GM23338 (cell line): ENCODE measurements at regions not wholly inside any gene's neighbourhood (a gene's known extent, or its start where the extent isn't known, plus 50 kb on each side); places are given as distances from the start of the nearest gene placed in this dataset.
A peak's percentile ranks its signal among the peaks of the same experiment; 100 is the strongest.

Source experiments
- ATAC-seq: fragments of 200-7000 bp; cut with Tn5 transposase; 3 replicates; pipeline ENCODE4 v1.9.1; 2020
- DNase-seq: peaks from one replicate; pipeline ENCODE4 v3.0.0-alpha.2; 2015; ENCODE audit warnings: low spot score
- H2AFZ ChIP-seq: fragments of 200-600 bp; sonication (generic); 2 replicates; pipeline ENCODE4 v1.8.0; 2016; ENCODE audit warnings: antibody characterized with exemption, mild to moderate bottlenecking, moderate library complexity
- H3F3A ChIP-seq: fragments of 200-600 bp; sonication (generic); replicated peaks from 2 replicates; pipeline ENCODE4 v1.8.0; 2017; ENCODE audit warnings: antibody characterized with exemption, mixed run types, low read depth
- H3K27ac ChIP-seq: fragments of 200-600 bp; sonication (generic); 2 replicates; pipeline ENCODE4 v1.6.1; 2016; ENCODE audit warnings: low read depth
- H3K27me3 ChIP-seq: fragments of 200-600 bp; sonication (generic); 2 replicates; pipeline ENCODE4 v1.8.0; 2016; ENCODE audit warnings: mild to moderate bottlenecking, mixed run types, moderate library complexity; ENCODE audit not compliant: insufficient read depth
- H3K36me3 ChIP-seq: fragments of 200-600 bp; sonication (generic); 2 replicates; pipeline ENCODE4 v1.8.0; 2016; ENCODE audit warnings: mild to moderate bottlenecking; ENCODE audit not compliant: insufficient read depth
- H3K4me1 ChIP-seq: fragments of 200-600 bp; sonication (generic); 2 replicates; pipeline ENCODE4 v1.8.0; 2016; ENCODE audit warnings: mild to moderate bottlenecking, moderate library complexity; ENCODE audit not compliant: insufficient read depth
- H3K4me2 ChIP-seq: fragments of 200-600 bp; sonication (generic); 2 replicates; pipeline ENCODE4 v1.7.1; 2017; ENCODE audit warnings: mixed run types
- H3K4me3 ChIP-seq: fragments of 200-600 bp; sonication (generic); 2 replicates; pipeline ENCODE4 v1.6.1; 2016; ENCODE audit warnings: mixed run types
- H3K79me2 ChIP-seq: fragments of 200-600 bp; sonication (generic); replicated peaks from 2 replicates; pipeline ENCODE4 v1.8.0; 2017; ENCODE audit warnings: mild to moderate bottlenecking; ENCODE audit not compliant: insufficient read depth
- H3K9me2 ChIP-seq: fragments of 200-600 bp; sonication (generic); 2 replicates; pipeline ENCODE4 v1.8.0; 2017; ENCODE audit not compliant: insufficient read depth
- H4K20me1 ChIP-seq: fragments of 200-600 bp; sonication (generic); replicated peaks from 2 replicates; pipeline ENCODE4 v1.8.0; 2017; ENCODE audit warnings: mild to moderate bottlenecking; ENCODE audit not compliant: insufficient read depth
- H3K27ac Mint-ChIP-seq: 2 replicates; pipeline ENCODE4 v1.8.0; 2020; ENCODE audit warnings: inconsistent platforms, mild to moderate bottlenecking, moderate library complexity, mixed read lengths
- H3K27me3 Mint-ChIP-seq: 3 replicates; pipeline ENCODE4 v1.8.0; 2022; ENCODE audit warnings: low read depth, mild to moderate bottlenecking, moderate library complexity, mixed read lengths, inconsistent platforms; ENCODE audit not compliant: insufficient read depth, poor library complexity
- H3K36me3 Mint-ChIP-seq: 3 replicates; pipeline ENCODE4 v1.8.0; 2021; ENCODE audit warnings: low read depth, mild to moderate bottlenecking, inconsistent platforms, moderate library complexity, mixed read lengths
- H3K4me1 Mint-ChIP-seq: 3 replicates; pipeline ENCODE4 v1.8.0; 2020; ENCODE audit warnings: mild to moderate bottlenecking, inconsistent platforms, mixed read lengths
- H3K4me3 Mint-ChIP-seq: 3 replicates; pipeline ENCODE4 v1.8.0; 2021; ENCODE audit warnings: moderate library complexity, mild to moderate bottlenecking, inconsistent platforms, mixed read lengths
- H3K9me3 Mint-ChIP-seq: 3 replicates; pipeline ENCODE4 v1.8.0; 2020; ENCODE audit warnings: moderate library complexity, mild to moderate bottlenecking, inconsistent platforms, mixed read lengths
- CREB1 ChIP-seq: fragments of 250-450 bp; sonication (Bioruptor Pico); IDR thresholded peaks from 2 replicates; pipeline ENCODE4 v1.5.0; 2020; ENCODE audit warnings: low read depth, mild to moderate bottlenecking, moderate library complexity
- EZH2 ChIP-seq: fragments of 200-600 bp; sonication (generic); IDR thresholded peaks from one replicate; pipeline ENCODE4 v1.8.0; 2017; ENCODE audit warnings: antibody characterized with exemption, mild to moderate bottlenecking, low read depth; ENCODE audit not compliant: unreplicated experiment
- NANOG ChIP-seq: IDR thresholded peaks from 2 replicates; pipeline ENCODE4 v1.6.1; 2016; ENCODE audit warnings: antibody characterized with exemption, borderline replicate concordance
- STAT1 ChIP-seq: IDR thresholded peaks from one replicate; pipeline ENCODE4 v1.6.1; 2016; ENCODE audit warnings: antibody characterized with exemption; ENCODE audit not compliant: unreplicated experiment
- ZNF114 ChIP-seq: fragments of 250-450 bp; sonication (Bioruptor Pico); IDR thresholded peaks from 2 replicates; pipeline ENCODE4 v1.5.0; 2020; ENCODE audit warnings: mild to moderate bottlenecking, moderate library complexity
- TF ChIP-seq, protein P1 (sequence below): fragments of 250-450 bp; sonication (Bioruptor Pico); IDR thresholded peaks from 2 replicates; pipeline ENCODE4 v1.5.0; 2020; ENCODE audit warnings: mild to moderate bottlenecking, moderate library complexity
- TF ChIP-seq, protein P2 (sequence below), 2 experiments: fragments of 200-600 bp in 1 of 2; sonication (generic) in 1 of 2; conservative IDR thresholded peaks; 2 replicates each; pipeline versions ENCODE4 v1.5.1 to v1.6.1; 2016 to 2017; ENCODE audit warnings: antibody characterized with exemption in 2 of 2, low read depth in 2 of 2, mild to moderate bottlenecking in 2 of 2, moderate library complexity in 1 of 2

DNA sequence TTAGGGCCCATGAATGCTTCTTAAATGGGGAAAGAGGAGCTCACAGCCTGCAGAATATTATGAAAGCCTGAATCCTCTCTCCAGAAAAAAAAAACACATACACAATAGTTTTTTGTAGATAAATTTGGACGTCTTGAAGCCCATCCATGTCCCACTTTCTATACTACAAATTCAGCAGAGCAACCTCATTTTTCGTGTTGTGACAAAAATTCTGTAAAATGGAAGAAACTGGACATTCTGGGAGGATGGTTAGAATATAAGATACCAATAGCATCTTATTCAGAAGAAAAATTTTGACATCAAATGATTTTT, 102.1 kb downstream of the ZNF281 start:
- Mint-ChIP-seq H3K27ac (no peak overlapping the region), H3K4me1 (peaks cover 28% of the 10 kb centered on the region), H3K4me3 (no peak overlapping the region), H3K9me3 (no peaks in the 10 kb centered on the region), H3K27me3 (peaks cover 14% of the 10 kb centered on the region), H3K36me3 (no peaks in the 10 kb centered on the region; the same call in 2 of the 3 replicates)
- TF ChIP-seq, protein P1, sequence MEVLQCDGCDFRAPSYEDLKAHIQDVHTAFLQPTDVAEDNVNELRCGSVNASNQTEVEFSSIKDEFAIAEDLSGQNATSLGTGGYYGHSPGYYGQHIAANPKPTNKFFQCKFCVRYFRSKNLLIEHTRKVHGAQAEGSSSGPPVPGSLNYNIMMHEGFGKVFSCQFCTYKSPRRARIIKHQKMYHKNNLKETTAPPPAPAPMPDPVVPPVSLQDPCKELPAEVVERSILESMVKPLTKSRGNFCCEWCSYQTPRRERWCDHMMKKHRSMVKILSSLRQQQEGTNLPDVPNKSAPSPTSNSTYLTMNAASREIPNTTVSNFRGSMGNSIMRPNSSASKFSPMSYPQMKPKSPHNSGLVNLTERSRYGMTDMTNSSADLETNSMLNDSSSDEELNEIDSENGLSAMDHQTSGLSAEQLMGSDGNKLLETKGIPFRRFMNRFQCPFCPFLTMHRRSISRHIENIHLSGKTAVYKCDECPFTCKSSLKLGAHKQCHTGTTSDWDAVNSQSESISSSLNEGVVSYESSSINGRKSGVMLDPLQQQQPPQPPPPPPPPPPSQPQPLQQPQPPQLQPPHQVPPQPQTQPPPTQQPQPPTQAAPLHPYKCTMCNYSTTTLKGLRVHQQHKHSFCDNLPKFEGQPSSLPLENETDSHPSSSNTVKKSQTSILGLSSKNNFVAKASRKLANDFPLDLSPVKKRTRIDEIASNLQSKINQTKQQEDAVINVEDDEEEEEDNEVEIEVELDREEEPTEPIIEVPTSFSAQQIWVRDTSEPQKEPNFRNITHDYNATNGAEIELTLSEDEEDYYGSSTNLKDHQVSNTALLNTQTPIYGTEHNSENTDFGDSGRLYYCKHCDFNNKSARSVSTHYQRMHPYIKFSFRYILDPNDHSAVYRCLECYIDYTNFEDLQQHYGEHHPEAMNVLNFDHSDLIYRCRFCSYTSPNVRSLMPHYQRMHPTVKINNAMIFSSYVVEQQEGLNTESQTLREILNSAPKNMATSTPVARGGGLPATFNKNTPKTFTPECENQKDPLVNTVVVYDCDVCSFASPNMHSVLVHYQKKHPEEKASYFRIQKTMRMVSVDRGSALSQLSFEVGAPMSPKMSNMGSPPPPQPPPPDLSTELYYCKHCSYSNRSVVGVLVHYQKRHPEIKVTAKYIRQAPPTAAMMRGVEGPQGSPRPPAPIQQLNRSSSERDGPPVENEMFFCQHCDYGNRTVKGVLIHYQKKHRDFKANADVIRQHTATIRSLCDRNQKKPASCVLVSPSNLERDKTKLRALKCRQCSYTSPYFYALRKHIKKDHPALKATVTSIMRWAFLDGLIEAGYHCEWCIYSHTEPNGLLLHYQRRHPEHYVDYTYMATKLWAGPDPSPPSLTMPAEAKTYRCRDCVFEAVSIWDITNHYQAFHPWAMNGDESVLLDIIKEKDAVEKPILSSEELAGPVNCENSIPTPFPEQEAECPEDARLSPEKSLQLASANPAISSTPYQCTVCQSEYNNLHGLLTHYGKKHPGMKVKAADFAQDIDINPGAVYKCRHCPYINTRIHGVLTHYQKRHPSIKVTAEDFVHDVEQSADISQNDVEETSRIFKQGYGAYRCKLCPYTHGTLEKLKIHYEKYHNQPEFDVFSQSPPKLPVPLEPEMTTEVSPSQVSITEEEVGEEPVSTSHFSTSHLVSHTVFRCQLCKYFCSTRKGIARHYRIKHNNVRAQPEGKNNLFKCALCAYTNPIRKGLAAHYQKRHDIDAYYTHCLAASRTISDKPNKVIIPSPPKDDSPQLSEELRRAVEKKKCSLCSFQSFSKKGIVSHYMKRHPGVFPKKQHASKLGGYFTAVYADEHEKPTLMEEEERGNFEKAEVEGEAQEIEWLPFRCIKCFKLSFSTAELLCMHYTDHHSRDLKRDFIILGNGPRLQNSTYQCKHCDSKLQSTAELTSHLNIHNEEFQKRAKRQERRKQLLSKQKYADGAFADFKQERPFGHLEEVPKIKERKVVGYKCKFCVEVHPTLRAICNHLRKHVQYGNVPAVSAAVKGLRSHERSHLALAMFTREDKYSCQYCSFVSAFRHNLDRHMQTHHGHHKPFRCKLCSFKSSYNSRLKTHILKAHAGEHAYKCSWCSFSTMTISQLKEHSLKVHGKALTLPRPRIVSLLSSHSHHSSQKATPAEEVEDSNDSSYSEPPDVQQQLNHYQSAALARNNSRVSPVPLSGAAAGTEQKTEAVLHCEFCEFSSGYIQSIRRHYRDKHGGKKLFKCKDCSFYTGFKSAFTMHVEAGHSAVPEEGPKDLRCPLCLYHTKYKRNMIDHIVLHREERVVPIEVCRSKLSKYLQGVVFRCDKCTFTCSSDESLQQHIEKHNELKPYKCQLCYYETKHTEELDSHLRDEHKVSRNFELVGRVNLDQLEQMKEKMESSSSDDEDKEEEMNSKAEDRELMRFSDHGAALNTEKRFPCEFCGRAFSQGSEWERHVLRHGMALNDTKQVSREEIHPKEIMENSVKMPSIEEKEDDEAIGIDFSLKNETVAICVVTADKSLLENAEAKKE: no peak
- TF ChIP-seq STAT1: no peak
- no peak for TF ChIP-seq NANOG
- TF ChIP-seq CREB1 (CRISPR knock-in tag): no peak
- no peak for TF ChIP-seq EZH2
- no peak overlapping the region for H3K4me3 ChIP-seq
- no peaks in the 10 kb centered on the region for H3K36me3 ChIP-seq
- peaks cover 21% of the 10 kb centered on the region for H3K4me1 ChIP-seq
- no peak overlapping the region for H2AFZ ChIP-seq
- ATAC-seq (no peak), DNase-seq (no peak)
- 0 out of 2 replicates have a peak, but pooled peaks cover 2% of the 10 kb centered on the region for H3F3A ChIP-seq
- no peak overlapping the region for H3K27ac ChIP-seq
- no peak overlapping the region for H3K4me2 ChIP-seq
- H4K20me1 ChIP-seq: no peaks in the 10 kb centered on the region
- H3K9me2 ChIP-seq: no peaks in the 10 kb centered on the region
- no peaks in the 10 kb centered on the region for H3K79me2 ChIP-seq
- peaks cover 12% of the 10 kb centered on the region for H3K27me3 ChIP-seq

DNA sequence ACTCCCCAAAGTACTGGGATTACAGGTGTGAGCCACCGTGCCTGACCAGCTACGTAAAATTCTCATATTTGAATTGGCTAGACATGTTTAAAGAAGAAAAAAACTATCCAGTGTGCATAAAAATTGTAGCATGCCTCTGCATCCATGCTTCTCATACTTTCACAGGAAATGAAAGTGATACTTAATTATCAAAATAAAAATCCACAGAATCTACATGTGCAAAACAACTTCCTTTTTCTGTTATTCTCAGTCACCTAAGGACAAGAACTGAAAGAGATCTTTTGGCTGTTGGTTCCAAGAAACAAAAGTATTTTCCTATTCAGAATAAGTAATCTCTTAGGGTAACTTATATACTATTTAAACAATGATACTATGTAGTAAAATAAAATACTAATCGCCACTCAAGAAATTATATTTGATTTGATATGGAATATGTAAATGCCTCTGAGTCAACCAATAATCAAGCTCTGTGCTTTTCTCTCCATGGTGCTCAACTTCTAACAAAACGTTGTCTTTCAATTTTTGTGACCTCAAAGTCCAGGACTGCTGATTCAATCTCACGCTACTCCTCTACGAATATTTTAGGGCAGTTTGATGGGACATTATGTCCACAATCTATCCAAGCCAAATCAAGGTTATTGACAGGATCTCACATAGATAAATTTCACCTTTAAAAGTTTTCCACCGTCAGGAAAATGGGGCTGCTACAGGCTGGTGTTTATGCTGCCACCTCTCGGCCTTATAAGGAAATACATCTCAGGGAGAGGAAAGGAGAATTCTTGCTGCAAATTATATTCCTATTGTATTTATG, 102.7 kb downstream of the ZNF281 start:
- peak; percentile 60 for DNase-seq
- Histone ChIP-seq H3K27ac (0 out of 2 replicates have a peak overlapping the region, but pooled peaks have one; percentile 15), H3K36me3 (no peaks in the 10 kb centered on the region), H3K4me2 (no peak overlapping the region; the same call in 1 of the 2 replicates), H4K20me1 (no peaks in the 10 kb centered on the region), H3K4me3 (no peak overlapping the region), H3K4me1 (peaks cover 24% of the 10 kb centered on the region), H3K9me2 (no peaks in the 10 kb centered on the region), H3F3A (0 out of 2 replicates have a peak, but pooled peaks cover 4% of the 10 kb centered on the region), H3K27me3 (peaks cover 17% of the 10 kb centered on the region), H3K79me2 (no peaks in the 10 kb centered on the region), H2AFZ (no peak overlapping the region)
- Mint-ChIP-seq H3K9me3 (no peaks in the 10 kb centered on the region), H3K27me3 (peaks cover 17% of the 10 kb centered on the region), H3K4me1 (peaks cover 31% of the 10 kb centered on the region), H3K4me3 (no peak overlapping the region), H3K27ac (no peak overlapping the region), H3K36me3 (no peaks in the 10 kb centered on the region; the same call in 2 of the 3 replicates)
- ATAC-seq: no peak; the same call in 2 of the 3 replicates
- TF ChIP-seq, protein P2, sequence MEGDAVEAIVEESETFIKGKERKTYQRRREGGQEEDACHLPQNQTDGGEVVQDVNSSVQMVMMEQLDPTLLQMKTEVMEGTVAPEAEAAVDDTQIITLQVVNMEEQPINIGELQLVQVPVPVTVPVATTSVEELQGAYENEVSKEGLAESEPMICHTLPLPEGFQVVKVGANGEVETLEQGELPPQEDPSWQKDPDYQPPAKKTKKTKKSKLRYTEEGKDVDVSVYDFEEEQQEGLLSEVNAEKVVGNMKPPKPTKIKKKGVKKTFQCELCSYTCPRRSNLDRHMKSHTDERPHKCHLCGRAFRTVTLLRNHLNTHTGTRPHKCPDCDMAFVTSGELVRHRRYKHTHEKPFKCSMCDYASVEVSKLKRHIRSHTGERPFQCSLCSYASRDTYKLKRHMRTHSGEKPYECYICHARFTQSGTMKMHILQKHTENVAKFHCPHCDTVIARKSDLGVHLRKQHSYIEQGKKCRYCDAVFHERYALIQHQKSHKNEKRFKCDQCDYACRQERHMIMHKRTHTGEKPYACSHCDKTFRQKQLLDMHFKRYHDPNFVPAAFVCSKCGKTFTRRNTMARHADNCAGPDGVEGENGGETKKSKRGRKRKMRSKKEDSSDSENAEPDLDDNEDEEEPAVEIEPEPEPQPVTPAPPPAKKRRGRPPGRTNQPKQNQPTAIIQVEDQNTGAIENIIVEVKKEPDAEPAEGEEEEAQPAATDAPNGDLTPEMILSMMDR (conservative IDR thresholded peaks at IDR 0.05; ENCODE audit: low read depth in 2 of 2): peak; percentile 77 to 97
- TF ChIP-seq ZNF114 (CRISPR knock-in tag): no peak
